DOHH2 (cell line): ENCODE measurements at regions not wholly inside any gene's neighbourhood (a gene's known extent, or its start where the extent isn't known, plus 50 kb on each side); places are given as distances from the start of the nearest gene placed in this dataset.

ENCODE experiments used
- H3F3A ChIP-seq: fragments of 200-600 bp; sonication (generic), shearing (Covaris generic); 2 replicates; pipeline ENCODE4 v1.6.0; 2016; ENCODE audit warnings: antibody characterized with exemption, mild to moderate bottlenecking; ENCODE audit not compliant: control insufficient read depth, insufficient read depth
- H3K27ac ChIP-seq: fragments of 200-600 bp; sonication (generic); 2 replicates; pipeline ENCODE4 v1.5.1; 2014; ENCODE audit warnings: low read depth, mild to moderate bottlenecking, low read length, moderate library complexity
- H3K27me3 ChIP-seq: fragments of 200-600 bp; sonication (generic); 2 replicates; pipeline ENCODE4 v1.6.1; 2014; ENCODE audit warnings: mild to moderate bottlenecking, low read length, mixed read lengths; ENCODE audit not compliant: control insufficient read depth
- H3K36me3 ChIP-seq: fragments of 200-600 bp; sonication (generic); 2 replicates; pipeline ENCODE4 v1.6.1; 2014; ENCODE audit warnings: mild to moderate bottlenecking, low read length, moderate library complexity, mixed read lengths; ENCODE audit not compliant: control insufficient read depth
- H3K4me1 ChIP-seq: fragments of 200-600 bp; sonication (generic); 2 replicates; pipeline ENCODE4 v1.6.1; 2014; ENCODE audit warnings: mild to moderate bottlenecking, low read length, mixed read lengths; ENCODE audit not compliant: control insufficient read depth
- H3K4me2 ChIP-seq: fragments of 200-600 bp; sonication (generic); 2 replicates; pipeline ENCODE4 v1.6.0; 2014; ENCODE audit warnings: mild to moderate bottlenecking, low read length, moderate library complexity
- H3K4me3 ChIP-seq: fragments of 200-600 bp; sonication (generic); 2 replicates; pipeline ENCODE4 v1.5.1; 2014; ENCODE audit warnings: mild to moderate bottlenecking, low read length, mixed read lengths
- H3K79me2 ChIP-seq: fragments of 200-600 bp; sonication (generic); 2 replicates; pipeline ENCODE4 v1.6.1; 2014; ENCODE audit warnings: mild to moderate bottlenecking, low read length, mixed read lengths; ENCODE audit not compliant: control insufficient read depth
- H3K9me2 ChIP-seq: fragments of 200-600 bp; sonication (generic); replicated peaks from 2 replicates; pipeline ENCODE4 v1.6.1; 2014; ENCODE audit warnings: mild to moderate bottlenecking, low read length, mixed read lengths; ENCODE audit not compliant: control insufficient read depth
- H3K9me3 ChIP-seq: fragments of 200-600 bp; sonication (generic); 2 replicates; pipeline ENCODE4 v1.6.1; 2014; ENCODE audit warnings: antibody characterized with exemption, low read length, mixed read lengths; ENCODE audit not compliant: control insufficient read depth, insufficient read depth
- H4K20me1 ChIP-seq: fragments of 200-600 bp; sonication (generic); 2 replicates; pipeline ENCODE4 v1.6.0; 2014; ENCODE audit warnings: low read depth, mild to moderate bottlenecking, antibody characterized with exemption, low read length, moderate library complexity; ENCODE audit not compliant: control insufficient read depth, insufficient read depth
- EZH2phosphoT487 ChIP-seq: fragments of 200-600 bp; sonication (generic); IDR thresholded peaks from 2 replicates; pipeline ENCODE4 v1.6.1; 2017; ENCODE audit warnings: borderline replicate concordance, mild to moderate bottlenecking, antibody characterized with exemption, low read length, moderate library complexity, mixed read lengths
- TF ChIP-seq, protein P1 (sequence below): fragments of 200-600 bp; sonication (generic); IDR thresholded peaks from one replicate; pipeline ENCODE4 v1.5.1; 2014; ENCODE audit warnings: antibody characterized with exemption, mild to moderate bottlenecking, low read depth, low read length; ENCODE audit not compliant: poor library complexity, severe bottlenecking

GRCh38 chr4:140809676-140810075 is 53.5 kb upstream of the TBC1D9 start:
- peaks cover 79% of the 10 kb centered on the region for H3K4me1 ChIP-seq

GRCh38 chr4:140808256-140808655 is 52.1 kb upstream of the TBC1D9 start:
- Histone ChIP-seq H3K27me3 (no peaks in the 10 kb centered on the region), H3K4me3 (peak overlapping the region; percentile 52), H4K20me1 (no peaks in the 10 kb centered on the region), H3K9me2 (no peaks in the 10 kb centered on the region), H3K9me3 (peaks cover 2% of the 10 kb centered on the region; the same call in 1 of the 2 replicates), H3K4me2 (peak overlapping the region; percentile 67), H3K4me1 (peaks cover 86% of the 10 kb centered on the region), H3F3A (peaks cover 20% of the 10 kb centered on the region), H3K79me2 (no peaks in the 10 kb centered on the region), H3K27ac (peak overlapping the region; percentile 96), H3K36me3 (0 out of 2 replicates have a peak, but pooled peaks cover 3% of the 10 kb centered on the region)
- TF ChIP-seq, protein P1, sequence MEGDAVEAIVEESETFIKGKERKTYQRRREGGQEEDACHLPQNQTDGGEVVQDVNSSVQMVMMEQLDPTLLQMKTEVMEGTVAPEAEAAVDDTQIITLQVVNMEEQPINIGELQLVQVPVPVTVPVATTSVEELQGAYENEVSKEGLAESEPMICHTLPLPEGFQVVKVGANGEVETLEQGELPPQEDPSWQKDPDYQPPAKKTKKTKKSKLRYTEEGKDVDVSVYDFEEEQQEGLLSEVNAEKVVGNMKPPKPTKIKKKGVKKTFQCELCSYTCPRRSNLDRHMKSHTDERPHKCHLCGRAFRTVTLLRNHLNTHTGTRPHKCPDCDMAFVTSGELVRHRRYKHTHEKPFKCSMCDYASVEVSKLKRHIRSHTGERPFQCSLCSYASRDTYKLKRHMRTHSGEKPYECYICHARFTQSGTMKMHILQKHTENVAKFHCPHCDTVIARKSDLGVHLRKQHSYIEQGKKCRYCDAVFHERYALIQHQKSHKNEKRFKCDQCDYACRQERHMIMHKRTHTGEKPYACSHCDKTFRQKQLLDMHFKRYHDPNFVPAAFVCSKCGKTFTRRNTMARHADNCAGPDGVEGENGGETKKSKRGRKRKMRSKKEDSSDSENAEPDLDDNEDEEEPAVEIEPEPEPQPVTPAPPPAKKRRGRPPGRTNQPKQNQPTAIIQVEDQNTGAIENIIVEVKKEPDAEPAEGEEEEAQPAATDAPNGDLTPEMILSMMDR, result no peak
- TF ChIP-seq EZH2phosphoT487, result no peak

More at GRCh38 chr4:140809676-140810075, 53.5 kb upstream of the TBC1D9 start:
- H3K9me2 ChIP-seq, result no peaks in the 10 kb centered on the region
- H3K79me2 ChIP-seq, result no peaks in the 10 kb centered on the region
- peaks cover 2% of the 10 kb centered on the region; the same call in 1 of the 2 replicates for H3K9me3 ChIP-seq
- H4K20me1 ChIP-seq, result no peaks in the 10 kb centered on the region
- no peak for TF ChIP-seq EZH2phosphoT487
- TF ChIP-seq, protein P1, result no peak
- 0 out of 2 replicates have a peak, but pooled peaks cover 3% of the 10 kb centered on the region for H3K36me3 ChIP-seq
- peaks cover 20% of the 10 kb centered on the region for H3F3A ChIP-seq
- peak overlapping the region; percentile 52 for H3K4me3 ChIP-seq
- H3K27me3 ChIP-seq, result no peaks in the 10 kb centered on the region
- H3K27ac ChIP-seq, result peak overlapping the region; percentile 96
- H3K4me2 ChIP-seq, result peak overlapping the region; percentile 67

GRCh38 chr4:140807491-140808252 is 51.5 kb upstream of the TBC1D9 start:
- Histone ChIP-seq H4K20me1 (no peaks in the 10 kb centered on the region), H3K4me2 (peak overlapping the region; percentile 72), H3K9me2 (no peaks in the 10 kb centered on the region), H3K36me3 (0 out of 2 replicates have a peak, but pooled peaks cover 3% of the 10 kb centered on the region), H3K79me2 (no peaks in the 10 kb centered on the region), H3K4me1 (peaks cover 92% of the 10 kb centered on the region), H3K4me3 (peak overlapping the region; percentile 57), H3K27ac (peak overlapping the region; percentile 96), H3K9me3 (peaks cover 2% of the 10 kb centered on the region; the same call in 1 of the 2 replicates), H3F3A (peaks cover 20% of the 10 kb centered on the region), H3K27me3 (no peaks in the 10 kb centered on the region)
- TF ChIP-seq, protein P1, result no peak
- TF ChIP-seq EZH2phosphoT487, result no peak
